ENCODE measurements at regions not wholly inside any gene's neighbourhood (a gene's known extent, or its start where the extent isn't known, plus 50 kb on each side); places are given as distances from the start of the nearest gene placed in this dataset.

DNA sequence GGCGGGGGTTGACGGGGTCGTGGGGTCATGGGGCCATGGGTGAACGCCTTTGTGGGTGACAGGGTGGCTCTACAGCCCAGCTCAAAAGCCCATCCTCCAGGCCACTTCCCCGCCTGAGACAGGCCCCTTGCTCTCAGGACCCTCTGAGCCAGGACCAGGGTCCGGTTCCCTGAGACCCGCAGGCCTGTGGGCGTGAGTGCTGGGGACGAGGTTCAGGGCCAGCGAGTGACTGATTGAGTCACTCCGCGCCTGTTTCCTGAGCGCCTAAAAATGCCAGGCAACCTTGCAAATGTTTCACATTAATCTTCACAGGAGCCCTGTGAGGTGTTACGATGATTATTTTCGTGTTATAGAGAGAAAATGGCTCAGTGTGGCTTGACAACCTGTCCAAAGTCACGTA lies 97.8 kb downstream of the ZNF674 start:
- H3K4me3 ChIP-seq (ENCODE audit: low read depth, low read length): peak overlapping the region; percentile 62

DNA sequence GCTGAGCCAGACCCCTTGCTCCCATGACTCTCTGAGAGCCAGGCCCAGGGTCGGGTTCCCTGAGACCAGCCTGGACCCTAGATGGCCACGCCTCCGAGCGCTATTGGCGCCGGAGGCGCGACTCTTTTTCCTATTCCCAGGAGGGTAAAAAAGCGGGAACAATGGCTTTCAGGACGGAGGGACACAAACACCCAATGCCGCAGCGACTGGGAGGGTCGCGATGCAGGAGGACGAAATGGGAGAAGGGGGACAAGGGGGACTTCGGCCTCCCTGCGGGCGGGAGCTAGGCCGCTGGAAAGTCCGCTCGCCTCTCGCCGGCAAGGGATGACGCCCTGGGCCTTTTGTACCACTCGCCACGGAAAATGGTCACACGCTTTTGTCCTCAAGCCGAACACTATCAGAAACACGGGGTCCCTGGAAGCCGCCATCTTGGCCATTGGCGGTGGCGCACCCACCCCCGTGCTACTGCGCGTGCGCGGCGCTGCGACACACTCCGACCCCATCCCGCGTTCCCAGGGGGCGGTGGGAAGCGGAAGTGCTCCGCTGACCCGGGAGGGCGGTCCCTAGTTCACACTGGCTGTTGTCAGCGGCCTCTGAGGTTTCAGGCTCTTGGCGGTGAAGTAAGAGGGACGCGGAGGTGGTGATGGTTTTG lies 98.4 kb downstream of the ZNF674 start:
- peak overlapping the region; percentile 62 for H3K4me3 ChIP-seq (ENCODE audit: low read depth, low read length)

DNA sequence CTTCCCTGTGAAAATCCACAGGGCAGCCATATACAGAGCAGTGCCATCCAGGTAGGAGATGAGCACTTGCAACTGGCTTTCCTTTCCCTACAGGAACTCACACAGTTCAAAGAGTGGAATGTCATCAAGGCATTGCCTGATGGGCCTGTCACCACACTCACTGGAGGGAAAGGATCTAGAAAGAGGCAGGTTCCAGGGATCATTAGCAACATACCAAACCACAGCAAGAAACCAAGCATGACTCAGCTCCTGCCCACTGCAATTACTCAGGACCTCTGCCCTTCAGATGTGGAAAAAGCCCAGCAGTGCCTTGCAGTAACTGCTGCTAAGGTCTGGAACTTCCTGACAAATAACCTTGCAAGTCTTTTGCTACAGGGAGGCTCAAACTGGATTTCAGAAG lies 101.2 kb downstream of the ZNF674 start:
- no peak overlapping the region for H3K4me3 ChIP-seq (ENCODE audit: low read depth, low read length)

DNA sequence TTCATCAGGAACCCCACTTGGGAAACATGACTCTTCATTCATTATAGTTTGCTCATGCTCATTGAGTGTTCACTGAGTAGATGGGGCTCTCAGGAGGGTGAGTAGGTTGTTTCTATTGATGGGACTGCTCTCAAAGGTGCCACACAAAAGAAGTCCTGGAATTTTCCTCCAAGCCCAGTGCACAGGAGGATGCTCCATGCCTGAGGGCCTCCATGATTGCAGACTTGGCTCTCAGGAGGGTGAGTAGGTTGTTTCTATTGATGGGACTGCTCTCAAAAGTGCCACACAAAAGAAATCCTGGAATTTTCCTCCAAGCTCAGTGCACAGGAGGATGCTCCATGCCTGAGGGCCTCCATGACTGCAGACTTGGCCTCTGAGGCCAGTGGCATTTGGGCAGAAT lies 108.5 kb downstream of the ZNF674 start:
- no peak overlapping the region for H3K4me3 ChIP-seq (ENCODE audit: low read depth, low read length)

DNA sequence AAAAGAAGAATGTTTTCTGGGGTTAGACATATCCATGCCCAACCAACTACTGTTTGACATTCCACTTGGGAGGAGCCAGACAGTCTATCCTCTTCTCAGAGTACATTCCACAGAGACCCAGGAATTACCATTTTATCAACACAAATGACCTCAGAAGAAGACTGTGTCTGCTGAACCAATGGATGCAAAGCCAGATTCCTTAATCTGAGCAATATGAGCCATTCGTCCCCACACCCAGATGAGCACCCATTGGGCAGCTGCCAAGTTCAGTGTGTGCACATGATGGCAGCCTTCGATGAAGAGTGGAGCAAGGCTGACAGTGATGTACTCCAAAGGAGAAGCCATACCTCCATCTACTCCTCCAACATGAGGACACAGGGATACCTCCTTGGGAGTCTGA lies 111.3 kb downstream of the ZNF674 start:
- no peak overlapping the region for H3K4me3 ChIP-seq (ENCODE audit: low read depth, low read length)

DNA sequence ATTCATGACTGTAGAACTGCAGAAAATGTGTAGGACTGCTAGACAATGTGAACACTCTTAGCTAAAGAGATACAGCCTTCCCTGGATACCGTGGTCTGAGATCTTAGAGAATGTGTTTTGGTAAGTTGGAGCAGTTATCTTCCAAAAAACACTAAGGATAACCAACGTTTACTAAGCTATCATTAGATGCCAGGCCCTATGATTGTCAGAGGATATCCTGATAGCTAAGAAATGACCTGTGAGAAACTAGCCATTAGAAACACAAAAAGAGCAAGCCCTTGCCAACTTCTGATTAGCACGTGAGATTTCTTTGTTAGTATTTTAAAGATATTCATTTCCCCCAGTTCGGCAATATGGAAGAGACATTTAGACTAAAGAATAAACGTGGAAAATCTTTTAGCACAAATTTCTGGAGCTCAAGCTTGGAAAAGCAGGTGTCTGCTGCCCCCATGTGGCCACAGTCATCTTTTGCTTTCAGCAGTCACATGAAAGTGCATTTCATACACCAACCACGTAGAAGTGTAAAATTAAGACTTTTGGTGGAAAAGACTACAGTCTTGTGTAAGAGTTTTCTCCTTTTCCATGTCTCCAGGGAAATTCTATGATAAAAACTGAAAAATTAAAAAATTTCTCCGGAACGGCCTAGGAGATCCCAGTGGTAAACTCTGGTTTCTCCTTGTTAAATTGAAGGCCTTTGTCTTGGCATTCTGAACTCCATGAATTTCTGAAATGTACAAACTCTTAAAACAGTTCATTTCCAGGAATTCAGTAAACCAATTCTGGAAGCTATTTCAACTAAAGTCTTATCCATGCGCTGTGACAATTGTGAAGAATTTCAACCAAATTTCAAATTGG lies 136.4 kb downstream of the ZNF674 start:
- no peak overlapping the region for H3K4me3 ChIP-seq (ENCODE audit: low read depth, low read length)

DNA sequence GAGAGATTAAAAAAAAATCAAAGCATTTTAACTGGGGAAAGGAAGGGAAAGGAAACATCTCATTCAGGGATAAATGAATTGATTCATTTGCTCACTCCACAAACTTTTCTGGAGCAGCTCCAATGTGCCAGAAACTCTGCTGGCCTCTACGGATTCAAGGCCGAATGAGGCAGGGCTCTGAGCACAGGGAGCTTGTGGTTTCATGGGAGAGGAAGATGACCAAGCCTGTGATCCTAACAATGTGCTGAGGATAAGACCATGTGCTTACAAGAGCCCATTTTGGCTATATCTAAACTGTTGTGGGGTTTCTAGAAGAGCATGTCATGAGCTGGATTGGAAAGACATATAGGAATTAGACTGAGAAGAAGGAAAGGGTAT lies 137.5 kb downstream of the ZNF674 start:
- H3K4me3 ChIP-seq (ENCODE audit: low read depth, low read length): no peak overlapping the region

DNA sequence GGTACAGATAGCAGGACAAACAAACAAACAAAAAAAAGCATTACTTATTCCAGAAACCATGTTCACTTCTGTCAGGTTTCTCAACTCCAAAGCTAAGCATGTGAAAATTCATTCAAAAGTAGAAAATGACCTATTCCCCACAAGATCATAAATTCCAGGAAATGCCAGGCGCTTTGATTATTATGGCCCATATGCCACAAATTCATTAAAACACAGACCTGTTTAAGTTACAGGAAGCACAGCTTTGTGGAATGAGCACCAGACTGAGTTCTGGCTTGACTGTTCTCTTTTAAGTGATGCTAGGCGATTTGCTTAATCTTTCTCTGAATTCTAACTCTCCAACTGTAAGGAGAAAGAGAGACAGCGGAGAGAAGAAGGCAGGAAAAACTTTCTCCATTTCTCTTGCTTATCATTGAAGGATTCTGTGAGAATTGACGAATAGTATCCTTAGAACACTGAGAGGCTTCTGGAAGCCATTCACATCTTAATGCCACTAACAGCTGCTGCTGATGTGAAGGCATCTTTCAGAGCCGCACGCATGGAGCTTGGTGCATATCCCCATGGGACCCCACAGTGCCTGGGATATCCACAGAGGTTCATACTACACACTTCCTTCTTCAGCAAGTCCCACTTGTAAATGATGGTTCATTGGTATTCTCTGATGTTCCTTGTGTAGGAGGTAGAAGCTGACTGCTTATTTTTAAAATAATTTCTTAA lies 138.0 kb downstream of the ZNF674 start:
- H3K4me3 ChIP-seq (ENCODE audit: low read depth, low read length): no peak overlapping the region

DNA sequence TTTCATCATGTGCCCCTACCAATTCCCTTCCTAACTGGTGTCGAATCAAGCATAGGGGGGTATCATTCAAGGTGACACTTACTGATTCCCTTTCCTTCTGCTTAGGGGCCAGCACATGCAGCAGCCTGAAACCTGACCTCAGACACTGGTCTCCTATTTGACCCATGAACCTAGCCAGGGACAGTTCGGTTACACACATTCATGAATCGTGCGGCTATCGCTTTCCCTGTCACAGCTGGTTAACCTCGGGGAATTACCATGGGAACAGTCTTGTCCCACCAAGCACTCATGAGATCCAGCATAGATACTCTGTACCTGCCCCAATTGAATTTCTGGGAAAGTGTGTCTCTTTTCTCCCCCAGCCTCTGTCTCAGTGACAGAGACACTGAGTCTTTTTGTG lies 140.4 kb downstream of the ZNF674 start:
- no peak overlapping the region for H3K4me3 ChIP-seq (ENCODE audit: low read depth, low read length)

DNA sequence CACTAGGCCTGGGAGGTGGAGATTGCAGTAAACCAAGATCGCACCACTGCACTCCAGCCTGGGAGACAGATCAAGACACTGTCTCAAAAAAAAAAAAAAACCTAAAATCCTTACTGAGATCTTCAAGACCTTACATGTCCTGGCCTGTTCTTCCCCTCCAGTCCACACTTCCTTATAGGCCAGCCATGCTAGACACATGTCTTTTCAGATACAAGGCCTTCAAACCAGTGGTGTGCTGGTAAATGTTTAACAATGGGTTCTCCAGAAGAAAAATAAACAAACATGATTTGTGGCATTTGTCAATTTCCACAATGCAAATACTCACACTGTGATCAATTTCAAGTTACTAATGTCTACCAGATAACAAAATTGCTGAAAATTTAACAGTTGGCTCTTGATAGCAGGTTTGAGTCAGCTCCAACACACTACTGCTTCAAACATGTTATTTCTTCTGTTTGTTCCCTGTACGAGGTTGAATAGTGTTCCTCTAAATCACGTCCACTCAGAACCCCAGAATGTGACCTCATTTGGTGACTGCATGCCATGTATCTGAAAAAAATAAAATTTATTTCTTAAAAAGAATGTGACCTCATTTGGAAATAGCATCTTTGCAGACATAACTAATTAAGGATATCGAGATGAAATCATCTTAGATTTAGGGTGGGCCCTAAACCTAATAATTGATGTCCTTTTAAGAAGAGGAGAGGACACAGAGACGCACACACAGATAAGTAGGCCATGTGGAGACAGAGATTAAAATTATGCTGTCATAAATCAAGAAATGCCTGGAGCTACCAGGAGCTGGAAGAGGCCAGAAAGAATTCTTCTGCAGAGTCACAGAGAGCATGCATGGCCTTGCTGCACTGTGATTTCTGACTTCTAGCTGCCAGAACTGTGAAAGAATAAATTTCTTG lies 144.4 kb downstream of the ZNF674 start:
- H3K4me3 ChIP-seq (ENCODE audit: low read depth, low read length): no peak overlapping the region

DNA sequence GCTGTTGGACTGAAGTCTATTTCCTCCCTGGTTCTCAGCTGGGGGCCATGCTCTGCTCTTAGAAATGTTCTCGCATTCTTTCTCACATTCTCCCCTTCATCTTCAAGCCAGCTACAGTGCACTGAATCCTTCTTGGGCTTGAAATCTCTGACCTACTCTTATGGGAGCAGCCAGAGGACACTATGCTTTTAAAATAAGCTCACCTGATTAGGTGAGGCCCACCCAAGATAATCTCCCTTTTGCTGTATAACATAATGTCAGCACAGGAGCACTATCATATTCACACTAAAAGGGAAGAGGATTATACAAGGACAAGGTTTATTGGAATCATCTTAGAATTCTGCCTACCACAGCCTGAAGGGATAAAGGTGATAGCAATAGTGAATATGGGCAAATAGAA lies 146.3 kb downstream of the ZNF674 start:
- H3K4me3 ChIP-seq (ENCODE audit: low read depth, low read length): no peak overlapping the region

DNA sequence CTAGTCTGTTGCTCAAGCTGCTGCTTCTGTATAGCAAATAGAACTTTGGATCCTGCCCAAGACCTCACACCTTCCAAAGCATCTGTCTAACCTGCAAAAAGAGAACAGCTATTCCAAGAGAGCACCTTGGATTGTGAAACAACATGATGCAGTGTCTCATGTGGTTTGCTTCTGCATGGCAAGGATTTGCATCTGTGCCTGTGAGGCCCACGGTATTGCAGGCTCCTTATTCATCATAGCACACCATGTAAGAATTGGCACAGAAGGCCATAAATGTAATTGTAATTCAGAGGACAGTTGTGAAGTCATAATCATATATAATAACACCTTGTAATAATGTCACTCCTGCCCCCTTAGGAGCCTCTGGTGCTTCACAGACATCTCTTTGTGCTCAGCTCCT lies 147.1 kb downstream of the ZNF674 start:
- no peak overlapping the region for H3K4me3 ChIP-seq (ENCODE audit: low read depth, low read length)

DNA sequence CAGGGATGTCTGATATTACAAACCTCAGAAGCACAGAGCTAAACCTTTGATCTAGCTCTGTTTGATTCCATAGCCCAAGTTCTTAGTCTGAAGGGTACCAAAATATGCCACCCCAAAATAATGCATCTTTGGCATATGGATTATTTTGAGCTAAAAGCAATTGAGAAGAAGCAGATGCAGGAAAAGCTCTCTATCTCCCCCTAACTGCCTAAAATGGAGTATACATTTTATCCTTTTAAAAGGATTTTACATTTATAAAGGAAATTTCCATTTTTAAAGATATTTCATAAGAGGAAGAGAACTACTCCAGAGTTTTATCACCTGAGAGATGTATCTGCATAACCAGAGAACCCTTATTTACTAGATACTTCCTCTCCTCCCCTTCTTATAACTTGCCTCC lies 158.7 kb downstream of the ZNF674 start:
- no peak overlapping the region for H3K4me3 ChIP-seq (ENCODE audit: low read depth, low read length)

DNA sequence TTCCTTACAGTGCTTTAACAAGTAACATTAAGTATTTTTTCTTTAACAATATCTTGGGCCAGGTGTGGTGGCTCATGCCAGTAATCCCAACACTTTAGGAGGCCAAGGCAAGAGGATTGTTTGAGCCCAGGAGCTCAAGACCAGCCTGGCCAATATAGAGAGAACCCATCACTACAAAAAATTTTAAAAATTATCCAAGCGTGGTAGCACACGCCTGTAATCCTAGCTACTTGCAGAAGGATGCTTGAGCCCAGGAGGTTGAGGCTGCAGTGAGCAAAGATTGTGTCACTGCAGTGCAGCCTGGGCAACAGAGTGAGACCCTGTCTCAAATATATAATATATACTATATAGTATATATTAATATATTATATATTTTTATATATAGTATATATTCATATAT lies 162.2 kb downstream of the ZNF674 start:
- no peak overlapping the region for H3K4me3 ChIP-seq (ENCODE audit: low read depth, low read length)

DNA sequence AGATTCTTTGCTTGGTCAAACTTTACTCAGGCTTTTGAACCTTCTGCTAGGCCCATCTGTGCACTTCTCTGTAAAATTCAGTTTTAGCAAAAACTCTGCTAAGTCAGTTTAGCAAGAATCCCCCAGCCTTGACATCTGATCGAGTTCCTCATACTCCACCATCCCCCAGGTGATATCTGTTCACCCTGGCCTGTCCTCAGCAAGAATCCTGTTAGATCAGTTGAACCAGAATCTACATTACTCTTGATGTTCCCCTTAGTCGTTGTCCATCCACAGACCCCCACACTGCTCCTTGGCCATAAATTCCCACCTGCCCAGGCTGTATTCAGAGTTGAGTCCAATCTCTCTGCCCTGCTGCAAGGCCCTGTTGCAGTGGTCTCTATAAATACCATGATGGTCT lies 162.6 kb downstream of the ZNF674 start:
- H3K4me3 ChIP-seq (ENCODE audit: low read depth, low read length): no peak overlapping the region

DNA sequence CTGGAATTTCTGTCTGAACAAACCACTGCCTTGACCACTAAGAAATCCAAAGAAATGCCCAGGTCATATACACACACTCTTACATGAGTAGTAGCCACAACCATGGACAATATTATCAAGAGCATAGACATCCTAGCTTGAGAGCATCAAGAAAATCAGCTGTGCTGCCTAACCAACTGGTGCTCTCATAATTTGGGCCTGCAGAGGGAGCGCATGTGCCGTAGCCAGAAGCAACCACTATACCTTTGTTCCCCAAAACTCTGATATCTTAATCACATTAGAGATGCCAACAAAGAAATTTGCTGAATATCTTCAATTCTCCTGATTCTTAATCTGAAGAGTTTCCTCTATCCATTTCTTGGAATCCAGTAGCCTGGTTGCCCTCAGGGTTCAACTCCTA lies 163.6 kb downstream of the ZNF674 start:
- H3K4me3 ChIP-seq (ENCODE audit: low read depth, low read length): no peak overlapping the region

DNA sequence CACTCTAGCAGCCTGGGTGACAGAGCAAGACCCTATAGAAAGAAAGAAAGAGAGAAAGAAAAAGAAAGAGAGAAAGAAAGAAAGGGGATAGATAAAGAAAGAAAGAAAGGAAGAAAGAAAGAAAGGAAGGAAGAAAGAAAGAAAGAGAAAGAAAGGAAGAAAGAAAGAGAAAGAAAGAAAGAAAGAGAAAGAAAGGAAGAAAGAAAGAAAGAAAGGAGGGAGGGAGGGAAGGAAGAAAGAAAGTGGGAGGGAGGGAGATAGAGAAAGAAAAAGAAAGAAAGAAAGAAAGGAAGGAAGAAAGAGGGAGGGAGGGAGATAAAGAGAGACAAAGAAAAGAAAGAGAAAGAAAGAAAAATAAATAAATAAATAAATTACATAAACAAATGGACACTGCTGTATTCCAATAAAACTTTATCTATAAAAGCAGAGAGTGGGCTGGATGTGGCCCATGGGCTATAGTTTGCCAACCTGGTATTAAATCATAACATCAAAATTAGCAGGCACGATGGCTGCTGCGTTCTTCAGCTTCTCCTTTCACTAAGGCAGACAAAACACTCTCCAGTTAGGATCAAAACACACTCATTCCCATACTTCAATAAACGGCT lies 165.0 kb downstream of the ZNF674 start:
- H3K4me3 ChIP-seq (ENCODE audit: low read depth, low read length): no peak overlapping the region

DNA sequence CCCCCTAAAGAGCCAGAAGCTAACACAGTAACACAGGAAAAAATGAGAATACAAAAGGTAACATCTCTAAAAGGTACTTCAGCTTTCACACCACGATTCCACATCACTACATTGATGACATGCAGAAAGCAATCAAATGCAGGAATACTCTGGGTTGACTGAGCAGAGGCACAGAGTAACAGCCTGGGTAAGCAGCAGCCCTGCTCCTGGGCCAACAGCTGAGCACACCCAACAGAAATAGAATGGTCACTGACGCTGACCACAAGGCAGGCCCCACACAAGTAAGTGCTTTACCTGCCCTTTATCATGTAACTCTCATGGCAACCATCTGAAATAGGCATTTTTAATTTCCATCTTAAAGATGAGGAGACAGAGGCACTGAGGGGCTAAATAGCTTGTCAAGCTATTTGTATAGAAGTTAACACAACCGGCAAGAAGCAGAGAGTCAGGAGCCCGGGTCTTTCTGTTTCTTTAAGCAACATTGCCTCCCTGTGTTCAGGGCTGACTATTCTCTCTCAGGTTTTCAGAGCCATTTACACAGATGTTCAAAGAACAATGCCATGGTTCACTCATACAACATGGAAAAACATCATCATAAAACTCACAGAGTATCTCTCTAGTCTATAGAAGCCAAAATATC lies 168.9 kb downstream of the ZNF674 start:
- no peak overlapping the region for H3K4me3 ChIP-seq (ENCODE audit: low read depth, low read length)

DNA sequence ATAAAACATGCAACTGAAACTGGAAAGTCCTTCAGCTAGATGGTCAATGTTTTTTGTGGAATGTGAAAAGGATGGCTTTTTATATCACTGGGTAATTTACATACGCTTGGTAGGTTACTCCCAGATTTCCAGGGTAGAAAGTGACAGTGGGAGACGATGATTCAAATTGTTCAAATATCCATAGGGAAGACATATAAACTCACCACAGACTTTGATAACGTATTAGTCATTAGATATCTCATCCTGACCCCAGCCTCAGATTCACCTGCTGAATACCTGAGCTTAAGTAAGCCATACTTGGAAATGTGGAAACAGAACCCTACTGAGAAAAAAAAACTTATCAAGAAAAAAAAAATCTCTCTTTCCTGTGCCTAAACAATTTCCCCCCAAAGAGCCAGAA lies 169.4 kb downstream of the ZNF674 start:
- no peak overlapping the region for H3K4me3 ChIP-seq (ENCODE audit: low read depth, low read length)

DNA sequence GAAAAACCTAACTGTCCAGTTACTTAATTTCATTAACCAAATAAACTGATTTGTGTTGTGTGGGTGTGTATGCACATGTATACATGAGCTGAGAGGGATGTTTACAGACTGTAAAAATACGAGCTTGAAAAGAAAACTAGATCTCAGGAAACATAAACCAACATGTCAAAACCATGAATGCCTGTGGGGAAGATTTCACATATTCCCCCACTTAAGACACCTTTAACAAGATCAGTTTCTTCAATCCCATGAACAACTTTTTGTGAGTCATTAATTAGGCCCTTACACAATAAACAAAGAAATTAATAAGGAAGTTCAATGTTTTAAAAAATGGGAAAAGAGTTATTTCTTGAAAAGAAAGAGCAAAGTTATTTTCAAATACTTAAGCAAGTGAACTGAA lies 170.8 kb downstream of the ZNF674 start:
- H3K4me3 ChIP-seq (ENCODE audit: low read depth, low read length): no peak overlapping the region
